ENCODE measurements at regions not wholly inside any gene's neighbourhood (a gene's known extent, or its start where the extent isn't known, plus 50 kb on each side); places are given as distances from the start of the nearest gene placed in this dataset.
A peak's percentile ranks its signal among the peaks of the same experiment; 100 is the strongest.

DNA sequence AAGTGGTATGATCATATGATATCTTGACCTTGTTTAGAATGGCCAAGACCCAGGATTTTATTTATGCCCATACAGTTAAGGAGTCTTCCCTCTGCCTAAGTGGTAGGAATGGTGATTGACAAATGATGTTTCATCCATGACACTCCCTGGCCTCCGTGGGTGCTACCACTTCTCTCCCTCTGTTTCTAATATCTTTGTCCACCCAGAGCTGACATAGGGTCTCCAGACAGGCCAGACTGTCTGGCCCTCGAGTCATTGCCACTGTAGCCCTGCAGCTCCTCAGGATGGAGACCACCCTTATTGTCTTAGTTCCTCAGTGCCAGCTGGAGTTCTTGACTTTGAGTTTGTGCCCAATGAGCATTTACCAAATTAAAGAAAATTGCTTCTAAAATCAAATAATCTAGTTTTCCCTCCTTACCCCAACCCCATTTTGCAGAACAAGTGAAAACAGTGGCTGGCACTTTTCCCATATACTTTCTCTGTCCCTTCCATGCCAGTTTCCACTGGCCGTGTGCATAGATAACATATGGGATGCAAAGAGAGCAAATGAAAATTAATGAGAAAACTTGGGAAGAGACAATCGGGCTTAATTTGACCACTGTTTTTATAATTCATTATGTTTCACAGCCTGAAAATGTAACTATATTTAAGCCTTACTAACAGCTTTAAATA lies 235.7 kb downstream of the NSG2 start:
- TF ChIP-seq POLR2AphosphoS5 (IDR thresholded peaks at IDR 0.05; ENCODE audit: insufficient read depth in 1 of 2, low read depth in 1 of 2) = no peak
- TF ChIP-seq, protein P1, sequence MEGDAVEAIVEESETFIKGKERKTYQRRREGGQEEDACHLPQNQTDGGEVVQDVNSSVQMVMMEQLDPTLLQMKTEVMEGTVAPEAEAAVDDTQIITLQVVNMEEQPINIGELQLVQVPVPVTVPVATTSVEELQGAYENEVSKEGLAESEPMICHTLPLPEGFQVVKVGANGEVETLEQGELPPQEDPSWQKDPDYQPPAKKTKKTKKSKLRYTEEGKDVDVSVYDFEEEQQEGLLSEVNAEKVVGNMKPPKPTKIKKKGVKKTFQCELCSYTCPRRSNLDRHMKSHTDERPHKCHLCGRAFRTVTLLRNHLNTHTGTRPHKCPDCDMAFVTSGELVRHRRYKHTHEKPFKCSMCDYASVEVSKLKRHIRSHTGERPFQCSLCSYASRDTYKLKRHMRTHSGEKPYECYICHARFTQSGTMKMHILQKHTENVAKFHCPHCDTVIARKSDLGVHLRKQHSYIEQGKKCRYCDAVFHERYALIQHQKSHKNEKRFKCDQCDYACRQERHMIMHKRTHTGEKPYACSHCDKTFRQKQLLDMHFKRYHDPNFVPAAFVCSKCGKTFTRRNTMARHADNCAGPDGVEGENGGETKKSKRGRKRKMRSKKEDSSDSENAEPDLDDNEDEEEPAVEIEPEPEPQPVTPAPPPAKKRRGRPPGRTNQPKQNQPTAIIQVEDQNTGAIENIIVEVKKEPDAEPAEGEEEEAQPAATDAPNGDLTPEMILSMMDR (IDR thresholded peaks at IDR 0.05) = no peak
- no peak for TF ChIP-seq POLR2A (IDR thresholded peaks at IDR 0.05)
- H3K4me3 ChIP-seq = no peak overlapping the region
- H3K4me1 ChIP-seq = no peaks in the 10 kb centered on the region
- H3K36me3 ChIP-seq = no peaks in the 10 kb centered on the region
- no peak overlapping the region for H3K27ac ChIP-seq
- DNase-seq (ENCODE audit: extremely low spot score in 2 of 2) = no peak
- intact Hi-C loops (cut with DNase I) = no loop called here
- no peaks in the 10 kb centered on the region for H3K9me3 ChIP-seq
- H3K27me3 ChIP-seq = no peaks in the 10 kb centered on the region

DNA sequence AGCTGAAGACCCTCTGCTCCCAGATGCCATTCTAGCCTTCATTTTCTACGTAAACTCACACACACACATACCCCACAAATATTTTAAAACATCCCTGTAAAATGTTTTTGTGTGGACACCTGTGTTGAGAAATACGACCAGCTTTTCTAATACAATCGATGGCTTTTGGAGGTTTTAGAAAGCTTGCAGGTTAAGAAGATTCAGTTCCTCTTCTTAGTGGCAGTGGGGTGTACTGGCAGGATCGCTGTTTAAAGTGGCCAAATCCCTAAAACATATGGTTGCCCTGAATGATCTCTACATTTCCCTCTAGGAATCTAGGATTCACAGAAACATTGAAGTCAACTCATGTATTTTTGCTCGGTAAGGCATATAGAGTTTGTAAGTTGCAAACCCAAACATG lies 236.3 kb downstream of the NSG2 start:
- Histone ChIP-seq H3K27me3 (no peaks in the 10 kb centered on the region), H3K4me1 (no peaks in the 10 kb centered on the region), H3K36me3 (no peaks in the 10 kb centered on the region), H3K4me3 (no peak overlapping the region), H3K9me3 (no peaks in the 10 kb centered on the region), H3K27ac (no peak overlapping the region)
- TF ChIP-seq POLR2A (IDR thresholded peaks at IDR 0.05) (no peak), POLR2AphosphoS5 (IDR thresholded peaks at IDR 0.05; ENCODE audit: insufficient read depth in 1 of 2, low read depth in 1 of 2) (no peak)
- TF ChIP-seq, protein P1 (IDR thresholded peaks at IDR 0.05) = no peak
- no peak for DNase-seq (ENCODE audit: extremely low spot score in 2 of 2)
- intact Hi-C loops (cut with DNase I) = no loop called here

DNA sequence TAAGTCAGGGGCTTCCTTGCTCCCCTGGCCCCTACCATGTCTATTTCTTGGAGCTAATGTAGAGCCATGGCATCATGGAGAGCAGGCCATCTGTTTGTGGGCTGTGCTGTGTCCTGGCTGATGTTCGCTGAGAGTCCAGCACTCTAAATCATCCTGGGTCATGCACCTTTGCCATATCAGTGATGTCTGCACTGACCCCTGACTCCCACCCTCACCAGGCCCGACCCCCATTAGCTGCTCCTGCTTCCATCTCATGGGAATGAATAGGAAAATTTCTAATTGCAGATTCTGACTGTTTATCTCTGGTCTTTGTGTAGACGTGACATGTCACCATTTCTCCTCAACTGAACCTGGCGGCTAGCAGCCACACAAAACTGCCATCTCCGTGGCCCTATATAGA lies 236.9 kb downstream of the NSG2 start:
- Histone ChIP-seq H3K4me3 (no peak overlapping the region), H3K27me3 (no peaks in the 10 kb centered on the region), H3K9me3 (no peaks in the 10 kb centered on the region), H3K36me3 (no peaks in the 10 kb centered on the region), H3K4me1 (no peaks in the 10 kb centered on the region), H3K27ac (no peak overlapping the region)
- DNase-seq (ENCODE audit: extremely low spot score in 2 of 2) = peak in 1 of 2 donors; percentile 42
- no peak for TF ChIP-seq POLR2A (IDR thresholded peaks at IDR 0.05)
- TF ChIP-seq POLR2AphosphoS5 (IDR thresholded peaks at IDR 0.05; ENCODE audit: insufficient read depth in 1 of 2, low read depth in 1 of 2) = no peak
- TF ChIP-seq, protein P1 (IDR thresholded peaks at IDR 0.05) = no peak
- intact Hi-C loops (cut with DNase I) = no loop called here

DNA sequence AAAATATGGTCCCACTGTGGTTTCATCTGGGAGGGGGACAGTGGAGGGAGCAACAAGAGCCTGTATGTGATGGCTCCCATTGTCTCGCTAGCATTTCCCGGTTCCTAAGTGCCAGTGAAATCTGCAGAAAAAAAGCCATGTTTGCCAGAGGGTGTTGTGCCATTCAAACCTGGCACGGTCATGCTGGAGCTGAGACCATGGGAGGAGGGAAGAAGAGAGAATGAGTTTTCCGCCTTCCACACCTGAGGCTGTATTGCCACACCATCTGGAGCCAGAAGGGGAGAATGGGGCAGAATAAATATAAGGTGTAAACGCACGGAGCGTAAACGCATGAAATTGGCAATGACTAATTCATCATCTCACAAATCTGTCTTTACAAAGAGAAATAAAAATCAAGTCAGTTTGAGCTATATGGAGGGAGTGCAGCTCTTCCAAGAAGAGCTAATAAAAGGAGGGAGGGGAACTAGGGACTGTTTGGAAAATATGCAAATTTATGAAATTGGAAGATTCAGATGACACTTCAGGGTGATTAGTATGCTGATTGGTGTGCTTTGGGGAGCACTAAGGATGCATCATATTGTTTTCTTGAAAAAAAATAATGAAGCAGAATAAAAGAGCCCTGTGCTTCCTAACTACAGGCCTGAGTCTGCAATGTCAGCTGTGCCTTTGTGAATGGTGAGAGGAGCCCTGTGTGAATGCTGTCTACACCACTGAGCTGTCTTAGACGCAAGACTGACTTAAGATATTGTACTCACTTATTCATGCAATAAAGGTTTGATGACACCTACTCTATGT lies 237.9 kb downstream of the NSG2 start:
- Histone ChIP-seq H3K4me3 (no peak overlapping the region), H3K27ac (no peak overlapping the region), H3K36me3 (no peaks in the 10 kb centered on the region), H3K4me1 (no peaks in the 10 kb centered on the region), H3K9me3 (no peaks in the 10 kb centered on the region), H3K27me3 (no peaks in the 10 kb centered on the region)
- DNase-seq (ENCODE audit: extremely low spot score in 2 of 2) = peak in 1 of 2 donors; percentile 16
- no peak for TF ChIP-seq POLR2AphosphoS5 (IDR thresholded peaks at IDR 0.05; ENCODE audit: insufficient read depth in 1 of 2, low read depth in 1 of 2)
- TF ChIP-seq, protein P1 (IDR thresholded peaks at IDR 0.05) = no peak
- TF ChIP-seq POLR2A (IDR thresholded peaks at IDR 0.05) = no peak
- intact Hi-C loops (cut with DNase I) = no loop called here

DNA sequence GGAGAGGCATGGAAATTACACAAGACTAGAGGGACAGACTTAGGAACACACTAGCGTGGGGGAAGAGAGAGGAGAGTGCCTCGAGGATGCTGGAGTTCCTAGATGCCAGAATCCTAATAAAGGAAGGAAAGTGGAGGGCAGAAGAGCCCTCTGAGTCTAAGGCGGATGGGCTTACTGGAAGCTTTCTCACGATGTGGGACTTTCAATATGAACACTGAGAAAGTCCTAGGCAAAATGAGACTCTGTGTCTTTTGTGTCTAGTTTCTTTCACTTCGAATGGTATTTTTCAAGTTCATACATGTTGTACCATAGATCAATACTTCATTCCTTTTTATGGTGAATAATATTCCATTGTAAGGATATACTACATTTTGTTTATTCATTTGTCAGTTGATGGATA lies 239.4 kb downstream of the NSG2 start:
- peak in 1 of 2 donors; percentile 25 for DNase-seq (ENCODE audit: extremely low spot score in 2 of 2)
- no peak overlapping the region for H3K27ac ChIP-seq
- no peak overlapping the region for H3K4me3 ChIP-seq
- TF ChIP-seq POLR2AphosphoS5 (IDR thresholded peaks at IDR 0.05; ENCODE audit: insufficient read depth in 1 of 2, low read depth in 1 of 2) = no peak
- TF ChIP-seq, protein P1 (IDR thresholded peaks at IDR 0.05) = no peak
- no peak for TF ChIP-seq POLR2A (IDR thresholded peaks at IDR 0.05)
- H3K27me3 ChIP-seq = no peaks in the 10 kb centered on the region
- H3K9me3 ChIP-seq = no peaks in the 10 kb centered on the region
- intact Hi-C loops (cut with DNase I) = no loop called here
- H3K4me1 ChIP-seq = no peaks in the 10 kb centered on the region
- H3K36me3 ChIP-seq = no peaks in the 10 kb centered on the region
